ENCODE measurements at regions not wholly inside any gene's neighbourhood (a gene's known extent, or its start where the extent isn't known, plus 50 kb on each side); places are given as distances from the start of the nearest gene placed in this dataset.
"Not testable (repeated sequence)": the region's sequence is repeated elsewhere in the genome, so short reads cannot be mapped to it uniquely, and the experiment has no call there.

DNA sequence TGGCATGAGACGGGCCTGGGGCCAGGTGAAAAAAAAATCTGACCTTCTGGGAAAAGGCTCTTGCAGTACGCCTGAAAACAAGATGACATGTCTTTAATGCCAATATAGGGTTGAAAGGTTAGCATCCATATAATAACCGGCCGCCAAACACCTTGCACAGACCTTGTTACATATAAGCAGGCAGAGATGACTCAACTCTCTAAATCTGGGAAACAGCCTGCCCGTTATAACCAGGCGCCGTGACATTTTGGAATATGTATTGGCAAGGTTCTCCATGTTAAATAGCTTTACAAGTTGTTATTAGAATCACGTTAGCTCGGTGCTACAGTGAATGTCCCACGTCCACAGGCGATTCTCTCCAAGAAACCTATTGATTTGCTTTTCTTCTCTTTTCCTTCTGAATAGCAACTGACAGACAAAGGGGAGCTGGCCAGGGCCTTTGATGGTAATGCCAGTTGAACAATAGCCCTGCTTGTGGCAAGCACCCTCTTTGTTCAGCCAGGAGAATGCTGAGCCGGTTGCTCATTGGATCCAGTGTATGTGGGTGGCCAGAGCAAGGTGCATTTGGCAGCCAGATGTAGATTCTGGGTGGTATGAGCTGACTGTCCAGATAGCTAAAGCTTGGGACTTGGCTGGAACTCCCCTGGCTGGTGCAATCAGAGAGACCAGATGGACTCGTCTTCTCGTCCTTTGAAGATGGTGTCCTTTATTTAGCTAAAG is 80.1 kb upstream of the AUTS2 start:
- no peak for DNase-seq

DNA sequence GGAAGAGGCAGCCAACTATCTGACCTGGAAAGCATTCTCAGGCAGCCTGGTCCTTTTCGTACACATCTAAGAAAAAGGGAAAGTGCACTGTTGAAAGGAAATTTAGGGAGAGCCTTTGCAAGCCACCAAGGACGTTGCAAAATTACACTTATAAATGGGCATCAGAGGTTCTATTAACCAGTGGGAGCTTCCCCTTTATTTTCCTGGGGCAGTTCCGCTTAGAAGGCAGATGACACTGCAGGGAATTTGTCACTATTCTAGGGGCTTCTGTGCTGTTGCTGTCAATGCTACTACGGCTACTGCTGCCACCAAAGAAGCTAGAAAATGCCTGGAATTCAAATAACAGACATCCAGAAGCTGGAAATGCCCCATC is 79.6 kb upstream of the AUTS2 start:
- no peak for DNase-seq

DNA sequence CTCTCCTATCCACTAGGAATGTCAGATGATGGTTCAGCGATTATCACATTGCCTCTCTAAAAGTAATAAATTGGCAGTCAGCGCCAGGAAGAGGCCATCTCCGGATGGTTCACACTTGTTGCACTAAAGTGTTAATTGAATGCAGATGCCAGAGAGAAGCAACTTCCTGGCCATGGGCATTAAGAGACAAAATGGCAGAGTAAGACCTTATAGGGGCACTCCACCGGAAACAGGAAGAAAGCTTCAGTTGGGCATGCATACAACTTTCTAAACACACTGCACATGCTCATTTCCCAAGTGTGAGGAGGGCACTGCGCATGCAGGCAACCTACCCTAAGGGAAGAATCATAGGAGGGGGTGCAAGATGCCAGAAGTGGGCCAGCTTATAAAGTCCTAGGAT is 71.7 kb upstream of the AUTS2 start:
- DNase-seq = no peak

DNA sequence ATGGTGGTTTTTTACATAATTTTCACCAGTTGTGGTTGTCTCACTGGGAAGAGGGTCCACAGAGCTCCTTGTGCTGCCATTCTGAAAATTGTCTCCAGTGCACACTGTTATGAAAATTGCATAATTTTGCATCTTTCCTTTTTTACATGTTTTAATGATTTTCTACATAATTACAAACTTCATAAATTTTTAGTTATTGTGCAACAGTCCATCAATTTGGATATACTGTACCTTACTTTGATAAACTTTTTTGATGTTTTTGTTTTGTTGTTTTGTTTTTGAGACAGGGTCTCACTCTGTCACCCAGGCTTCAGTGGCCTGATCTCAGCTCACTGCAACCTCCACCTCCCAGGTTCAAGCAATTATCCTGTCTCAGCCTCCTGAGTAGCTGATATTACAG is 70.6 kb upstream of the AUTS2 start:
- no peak for DNase-seq

GRCh38 chr7:69531050-69531449 is 67.2 kb upstream of the AUTS2 start:
- no peak for DNase-seq

DNA sequence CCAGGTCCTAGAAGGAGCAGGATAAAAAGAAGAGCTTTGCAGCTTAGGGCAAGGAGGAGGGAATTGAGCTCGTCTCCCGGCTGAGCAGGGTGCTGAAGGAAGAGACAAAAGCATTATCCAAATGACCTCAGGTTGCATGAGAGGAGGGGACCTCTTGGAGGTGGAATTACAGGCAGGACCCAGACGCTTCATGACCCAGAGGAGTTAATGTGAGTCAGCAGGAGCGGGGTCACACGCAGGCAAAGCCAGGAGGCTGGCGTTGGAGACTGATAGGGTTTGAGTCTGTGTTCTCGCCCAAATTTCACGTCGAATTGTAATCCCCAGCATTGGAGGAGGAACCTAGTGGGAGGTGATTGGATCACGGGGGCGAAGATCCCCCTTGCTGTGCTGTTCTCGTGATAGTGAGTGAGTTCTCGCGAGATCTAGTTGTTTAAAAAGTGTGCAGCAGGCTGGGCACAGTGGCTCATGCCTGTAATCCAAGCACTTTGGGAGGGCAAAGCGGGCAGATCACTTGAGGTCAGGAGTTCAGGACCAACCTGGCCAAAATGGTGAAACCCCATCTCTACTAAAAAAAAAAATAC is 63.7 kb upstream of the AUTS2 start:
- DNase-seq = no peak

GRCh38 chr7:69537691-69538090 is 60.6 kb upstream of the AUTS2 start:
- no peak for DNase-seq

GRCh38 chr7:69539531-69539930 is 58.7 kb upstream of the AUTS2 start:
- no peak for DNase-seq

- no peak for DNase-seq
Measured at GRCh38 chr7:69540287-69540686, 58.0 kb upstream of the AUTS2 start.

GRCh38 chr7:69541779-69542432 is 56.4 kb upstream of the AUTS2 start:
- not testable (repeated sequence) for DNase-seq

- DNase-seq = no peak
Measured at GRCh38 chr7:69545175-69545574, 53.1 kb upstream of the AUTS2 start.

All from NCI-H1048 (cell line).